Inferior parietal cortex (tissue), 1 donor: ENCODE measurements at regions not wholly inside any gene's neighbourhood (a gene's known extent, or its start where the extent isn't known, plus 50 kb on each side); places are given as distances from the start of the nearest gene placed in this dataset.

Source experiments
- DNase-seq: peaks from one replicate; pipeline ENCODE4 v3.0.0-alpha.2; 2016; ENCODE audit errors: extremely low spot score

GRCh38 chr16:77662246-77662645 is 60.1 kb upstream of the NUDT7 start:
- DNase-seq = no peak

- DNase-seq = no peak
Observed at GRCh38 chr16:77663711-77664110, 58.6 kb upstream of the NUDT7 start.

GRCh38 chr16:77666771-77667170 is 55.5 kb upstream of the NUDT7 start:
- no peak for DNase-seq

- DNase-seq = peak; percentile 17
Observed at GRCh38 chr16:77668201-77668600, 54.1 kb upstream of the NUDT7 start.

GRCh38 chr16:77669057-77669456 is 53.3 kb upstream of the NUDT7 start:
- DNase-seq = no peak
